Peyer's patch (tissue), 4 donors: ENCODE measurements at regions not wholly inside any gene's neighbourhood (a gene's known extent, or its start where the extent isn't known, plus 50 kb on each side); places are given as distances from the start of the nearest gene placed in this dataset.
"Not testable (repeated sequence)": the region's sequence is repeated elsewhere in the genome, so short reads cannot be mapped to it uniquely, and the experiment has no call there.

Source experiments
- CTCF ChIP-seq, 6 experiments: fragments of 450-650 bp in 4 of 6; fragments of 200-600 bp in 2 of 6; sonication (generic) in 1 of 6; IDR thresholded peaks; one replicate each; pipeline ENCODE4 v1.5.1; 2017 to 2019; ENCODE audit warnings: antibody characterized with exemption in 6 of 6, mild to moderate bottlenecking in 3 of 6, moderate library complexity in 1 of 6
- POLR2A ChIP-seq, 2 donors: fragments of 450-650 bp; IDR thresholded peaks; one replicate each; pipeline ENCODE4 v1.5.1; 2017; ENCODE audit warnings: antibody characterized with exemption in 2 of 2, mild to moderate bottlenecking in 2 of 2, moderate library complexity in 2 of 2

- TF ChIP-seq CTCF, POLR2A (IDR thresholded peaks at IDR 0.05): not testable (repeated sequence)
Observed at GRCh38 chr3:195668131-195668766, 52.5 kb upstream of the MUC20 start.
